ENCODE measurements at regions not wholly inside any gene's neighbourhood (a gene's known extent, or its start where the extent isn't known, plus 50 kb on each side); places are given as distances from the start of the nearest gene placed in this dataset.
A peak's percentile ranks its signal among the peaks of the same experiment; 100 is the strongest.

- H3K9me3 Mint-ChIP-seq: peaks cover 2% of the 10 kb centered on the region
- peaks cover 5 to 6% of the 10 kb centered on the region in 2 donors for H3K4me1 Mint-ChIP-seq (ENCODE audit: low read depth in 2 of 2)
- no peaks in the 10 kb centered on the region for H3K36me3 Mint-ChIP-seq
- peaks cover 9 to 12% of the 10 kb centered on the region in 2 donors for H3K27me3 Mint-ChIP-seq
- no peak overlapping the region for H3K27ac Mint-ChIP-seq
- H3K4me3 Mint-ChIP-seq: no peak overlapping the region
- ATAC-seq (no peak), DNase-seq (ENCODE audit: low spot score) (no peak)
Measured at GRCh38 chr18:22486667-22487066, 69.0 kb upstream of the CTAGE1 start.

DNA sequence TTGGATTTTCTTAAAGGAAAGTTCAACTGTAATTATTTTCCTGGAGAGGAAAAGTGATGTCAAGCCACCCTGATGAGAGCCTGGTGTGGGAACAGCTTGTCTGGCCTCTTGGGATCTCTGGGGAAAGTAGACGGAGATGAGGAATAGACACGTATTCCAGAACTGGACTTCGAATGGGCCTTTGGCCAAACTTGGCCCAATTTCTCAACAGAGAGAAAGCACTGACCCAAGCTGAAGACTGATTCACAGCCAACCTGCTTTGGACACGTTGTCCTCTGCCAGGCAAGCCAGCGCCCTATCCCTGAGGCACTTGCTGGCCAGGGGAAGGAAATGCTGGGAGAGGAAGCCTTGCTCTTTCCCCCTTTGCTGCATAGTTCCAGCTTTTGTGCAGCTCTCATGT, 70.8 kb upstream of the CTAGE1 start:
- no peak overlapping the region for H3K4me3 Mint-ChIP-seq
- DNase-seq (ENCODE audit: low spot score) (no peak), ATAC-seq (no peak)
- no peak overlapping the region for H3K27ac Mint-ChIP-seq
- H3K36me3 Mint-ChIP-seq: no peaks in the 10 kb centered on the region
- H3K4me1 Mint-ChIP-seq (ENCODE audit: low read depth in 2 of 2): peaks cover 5 to 6% of the 10 kb centered on the region in 2 donors
- H3K9me3 Mint-ChIP-seq: peaks cover 2% of the 10 kb centered on the region
- peaks cover 9 to 12% of the 10 kb centered on the region in 2 donors for H3K27me3 Mint-ChIP-seq

DNA sequence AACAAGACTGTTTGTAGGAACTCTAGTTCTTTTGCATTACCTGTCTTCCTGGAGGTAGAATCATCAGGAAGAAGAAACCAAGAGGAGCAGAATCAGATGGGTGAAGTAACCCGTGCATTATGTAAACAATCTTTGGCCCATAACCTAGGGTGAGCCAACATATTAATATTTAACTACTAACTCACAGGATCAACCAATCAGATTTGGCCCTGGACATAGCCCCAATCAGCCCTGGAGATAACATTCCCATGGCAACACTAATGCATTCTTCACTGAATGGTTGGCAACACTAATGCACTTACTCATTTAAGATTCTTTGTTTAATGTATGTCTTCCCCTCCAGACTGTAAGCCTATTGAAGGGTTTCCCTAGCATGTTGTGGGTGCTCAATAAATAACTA, 72.0 kb upstream of the CTAGE1 start:
- Mint-ChIP-seq H3K36me3 (no peaks in the 10 kb centered on the region), H3K9me3 (peaks cover 2% of the 10 kb centered on the region), H3K27ac (no peak overlapping the region), H3K4me1 (ENCODE audit: low read depth in 2 of 2) (peaks cover 5 to 6% of the 10 kb centered on the region in 2 donors), H3K27me3 (peaks cover 9 to 14% of the 10 kb centered on the region in 2 donors), H3K4me3 (no peak overlapping the region)
- ATAC-seq (no peak), DNase-seq (ENCODE audit: low spot score) (no peak)

DNA sequence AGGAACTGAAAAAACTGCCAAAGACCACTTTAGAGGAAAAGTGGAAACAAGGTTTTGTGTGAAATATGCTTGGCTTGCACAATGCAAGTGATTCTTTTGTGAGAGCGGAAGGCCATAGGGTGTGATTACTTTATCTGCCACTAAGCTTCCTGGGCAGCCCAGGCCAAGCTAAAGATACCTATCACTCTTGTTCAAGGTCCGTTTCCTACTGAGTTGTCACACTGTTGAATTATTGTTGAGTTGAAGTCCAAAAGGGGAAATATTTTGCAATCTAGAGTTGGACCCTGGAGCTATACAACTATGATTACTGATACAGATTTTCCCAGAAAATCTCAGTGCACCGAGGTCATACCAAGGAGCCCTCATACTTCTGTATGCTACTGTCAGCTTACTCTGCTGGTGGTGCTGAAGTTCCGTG, 72.7 kb upstream of the CTAGE1 start:
- Mint-ChIP-seq H3K9me3 (peaks cover 2% of the 10 kb centered on the region), H3K27ac (no peak overlapping the region), H3K4me3 (no peak overlapping the region), H3K27me3 (peaks cover 9 to 14% of the 10 kb centered on the region in 2 donors), H3K4me1 (ENCODE audit: low read depth in 2 of 2) (peaks cover 5 to 6% of the 10 kb centered on the region in 2 donors), H3K36me3 (no peaks in the 10 kb centered on the region)
- DNase-seq (ENCODE audit: low spot score) (no peak), ATAC-seq (no peak)

- ATAC-seq: no peak
- H3K27me3 Mint-ChIP-seq: peaks cover 19 to 23% of the 10 kb centered on the region in 2 donors
- no peak overlapping the region for H3K4me3 Mint-ChIP-seq
- H3K27ac Mint-ChIP-seq: no peak overlapping the region
- DNase-seq (ENCODE audit: low spot score): no peak
- peaks cover 13% of the 10 kb centered on the region for H3K36me3 Mint-ChIP-seq
- H3K4me1 Mint-ChIP-seq (ENCODE audit: low read depth in 2 of 2): peaks cover 5 to 6% of the 10 kb centered on the region in 2 donors
- H3K9me3 Mint-ChIP-seq: peaks cover 2% of the 10 kb centered on the region
Measured at GRCh38 chr18:22493255-22493654, 75.5 kb upstream of the CTAGE1 start.

DNA sequence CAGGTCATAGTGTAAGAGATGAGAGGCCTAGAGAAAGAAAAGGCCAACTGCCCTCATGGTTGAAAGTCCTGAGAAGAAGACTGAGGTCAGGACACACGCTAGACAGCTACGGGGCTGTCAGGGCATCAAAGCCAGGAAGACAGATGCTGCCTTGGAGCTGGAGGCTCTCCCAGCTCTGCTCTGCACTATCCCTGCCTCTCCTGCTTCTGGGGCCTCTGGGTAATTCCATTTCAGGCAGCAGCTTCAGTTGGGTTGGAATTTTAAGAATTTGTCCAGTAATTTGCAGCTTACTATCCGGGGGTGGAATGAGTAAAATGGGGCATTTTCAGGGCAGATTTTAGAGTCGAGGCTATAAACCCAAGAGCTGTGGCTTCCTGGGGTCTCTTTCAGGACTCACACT, 76.2 kb upstream of the CTAGE1 start:
- Mint-ChIP-seq H3K27me3 (peaks cover 16 to 20% of the 10 kb centered on the region in 2 donors), H3K4me3 (no peak overlapping the region), H3K36me3 (peaks cover 15% of the 10 kb centered on the region), H3K4me1 (ENCODE audit: low read depth in 2 of 2) (peaks cover 5 to 6% of the 10 kb centered on the region in 2 donors), H3K27ac (no peak overlapping the region), H3K9me3 (peaks cover 2% of the 10 kb centered on the region)
- no peak for DNase-seq (ENCODE audit: low spot score)
- ATAC-seq: no peak

DNA sequence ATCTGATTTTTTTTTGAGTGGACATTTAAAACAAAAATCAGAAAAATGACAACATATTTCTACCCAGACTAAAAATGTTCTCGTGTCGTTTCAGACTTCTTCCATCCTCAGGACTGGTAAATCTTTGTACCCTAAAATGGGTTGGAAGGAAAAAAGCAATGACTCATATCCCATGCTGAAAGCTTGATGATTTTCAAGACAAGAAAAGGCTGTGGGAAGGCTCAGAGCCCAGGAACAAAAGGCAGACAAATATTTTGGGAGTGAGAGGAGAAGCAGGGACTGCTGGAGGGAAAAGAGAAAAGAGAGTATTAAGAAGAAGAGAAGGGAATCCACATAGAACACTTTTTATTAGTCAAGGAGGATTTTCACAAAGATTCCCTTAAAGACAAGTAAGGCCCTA, 77.1 kb upstream of the CTAGE1 start:
- H3K27me3 Mint-ChIP-seq: peaks cover 15 to 20% of the 10 kb centered on the region in 2 donors

DNA sequence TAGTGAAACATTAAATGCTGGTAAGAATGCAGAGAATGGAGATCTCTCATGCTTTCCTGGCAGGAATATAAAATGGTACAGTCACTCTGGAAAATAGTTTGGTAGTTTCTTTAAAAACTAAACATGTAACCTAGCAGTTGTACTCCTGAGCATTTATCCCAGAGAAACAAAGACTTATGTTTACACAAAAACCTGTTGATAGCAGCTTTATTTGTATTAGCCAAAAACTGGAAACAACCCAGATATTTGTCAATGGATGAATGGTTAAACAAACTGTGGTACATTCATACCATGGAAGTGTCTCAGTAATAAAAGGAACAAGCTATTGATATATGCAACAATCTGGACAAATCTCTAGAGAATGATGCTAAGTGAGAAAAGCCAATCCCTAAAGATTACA, 81.7 kb upstream of the CTAGE1 start:
- H3K27ac Mint-ChIP-seq: no peak overlapping the region

More for the DNA sequence above, 77.1 kb upstream of the CTAGE1 start:
- H3K4me3 Mint-ChIP-seq: no peak overlapping the region
- DNase-seq (ENCODE audit: low spot score) (no peak), ATAC-seq (no peak)
- H3K27ac Mint-ChIP-seq: no peak overlapping the region
- peaks cover 17% of the 10 kb centered on the region for H3K36me3 Mint-ChIP-seq
- peaks cover 2% of the 10 kb centered on the region for H3K9me3 Mint-ChIP-seq
- H3K4me1 Mint-ChIP-seq (ENCODE audit: low read depth in 2 of 2): peaks cover 5 to 6% of the 10 kb centered on the region in 2 donors

DNA sequence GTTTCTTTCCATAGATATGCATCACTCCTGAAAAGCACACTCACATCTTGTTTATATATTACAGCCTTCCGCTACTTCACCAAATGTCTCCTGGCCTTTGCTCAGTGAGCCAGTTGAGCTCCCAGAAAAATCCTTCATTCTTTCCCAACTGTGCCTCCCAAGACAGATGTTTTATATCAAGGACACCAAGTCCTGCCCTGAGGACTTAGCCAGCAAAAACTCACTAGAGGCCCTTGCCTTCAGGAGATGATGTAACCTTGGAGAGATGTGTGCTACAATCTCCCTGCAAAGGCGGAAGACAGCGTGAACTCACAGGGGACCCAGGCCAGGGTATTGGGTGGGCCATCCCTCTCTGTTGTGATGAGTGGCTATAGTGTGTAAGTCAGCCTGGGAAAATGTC, 86.1 kb upstream of the CTAGE1 start:
- DNase-seq (ENCODE audit: low spot score) (no peak), ATAC-seq (peak; percentile 44 to 45)
- Mint-ChIP-seq H3K36me3 (peaks cover 3% of the 10 kb centered on the region), H3K27me3 (peaks cover 5 to 6% of the 10 kb centered on the region in 2 donors), H3K4me1 (ENCODE audit: low read depth in 2 of 2) (peaks cover 6 to 9% of the 10 kb centered on the region in 2 donors), H3K9me3 (no peaks in the 10 kb centered on the region), H3K4me3 (no peak overlapping the region), H3K27ac (no peak overlapping the region)

More for the DNA sequence above, 81.7 kb upstream of the CTAGE1 start:
- H3K4me3 Mint-ChIP-seq: no peak overlapping the region
- H3K4me1 Mint-ChIP-seq (ENCODE audit: low read depth in 2 of 2): peaks cover 0 to 1% of the 10 kb centered on the region in 2 donors
- ATAC-seq (no peak), DNase-seq (ENCODE audit: low spot score) (no peak)
- H3K27me3 Mint-ChIP-seq: peaks cover 11 to 20% of the 10 kb centered on the region in 2 donors
- no peaks in the 10 kb centered on the region for H3K9me3 Mint-ChIP-seq
- peaks cover 17% of the 10 kb centered on the region for H3K36me3 Mint-ChIP-seq

GRCh38 chr18:22504251-22505030, 86.7 kb upstream of the CTAGE1 start:
- no peak for DNase-seq (ENCODE audit: low spot score)

DNA sequence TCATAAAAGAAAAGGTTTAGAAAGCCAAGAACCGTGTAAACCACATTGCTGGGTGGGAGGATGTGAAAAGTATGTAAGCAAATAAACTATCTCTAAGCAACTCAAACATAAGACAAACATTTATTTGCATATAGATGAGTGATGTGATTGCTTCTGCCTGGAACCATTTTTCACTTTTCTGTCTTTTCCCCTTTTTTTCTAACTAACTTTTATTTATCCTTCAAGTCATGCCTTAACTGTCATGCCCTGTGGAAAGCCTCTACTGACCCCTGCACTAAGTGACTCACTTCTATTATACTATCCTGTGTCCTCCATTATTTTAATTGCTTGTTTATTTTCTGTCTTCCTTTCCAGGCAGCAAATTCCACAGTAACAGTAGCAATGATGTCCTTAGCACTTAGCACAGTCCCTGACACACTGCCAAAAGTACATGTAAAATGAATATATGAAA, 87.5 kb upstream of the CTAGE1 start:
- Mint-ChIP-seq H3K4me1 (ENCODE audit: low read depth in 2 of 2) (peaks cover 6 to 9% of the 10 kb centered on the region in 2 donors), H3K27me3 (peaks cover 0 to 10% of the 10 kb centered on the region in 2 donors), H3K9me3 (peaks cover 2% of the 10 kb centered on the region), H3K27ac (no peak overlapping the region), H3K4me3 (no peak overlapping the region), H3K36me3 (no peaks in the 10 kb centered on the region)
- ATAC-seq (no peak), DNase-seq (ENCODE audit: low spot score) (no peak)

More at GRCh38 chr18:22504251-22505030, 86.7 kb upstream of the CTAGE1 start:
- Mint-ChIP-seq H3K4me1 (ENCODE audit: low read depth in 2 of 2) (peaks cover 6 to 9% of the 10 kb centered on the region in 2 donors), H3K9me3 (no peaks in the 10 kb centered on the region), H3K4me3 (no peak overlapping the region), H3K27me3 (peaks cover 0 to 5% of the 10 kb centered on the region in 2 donors), H3K36me3 (no peaks in the 10 kb centered on the region), H3K27ac (no peak overlapping the region)
- ATAC-seq: peak; percentile 9 to 60

DNA sequence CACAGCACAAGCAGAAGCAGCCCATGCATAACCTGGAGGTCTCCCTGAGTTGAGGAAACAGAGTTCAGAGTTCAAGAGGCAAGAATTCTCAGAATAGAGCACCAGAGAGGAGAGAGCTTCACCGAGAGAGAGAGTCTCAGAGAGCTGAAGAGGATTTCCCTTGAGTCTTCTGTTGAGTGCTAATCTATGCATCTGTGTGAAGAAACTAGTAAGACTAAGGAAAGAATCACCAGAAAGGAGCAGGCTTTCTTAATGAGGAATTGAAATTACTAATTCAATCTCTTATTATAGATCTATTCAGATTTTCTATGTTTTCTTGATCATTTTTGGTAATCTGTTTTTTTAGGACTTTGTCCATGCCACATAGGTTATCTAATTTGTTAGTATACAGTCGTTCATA, 89.3 kb upstream of the CTAGE1 start:
- peaks cover 2% of the 10 kb centered on the region for H3K9me3 Mint-ChIP-seq
- H3K27ac Mint-ChIP-seq: no peak overlapping the region
- peaks cover 0 to 10% of the 10 kb centered on the region in 2 donors for H3K27me3 Mint-ChIP-seq
- H3K4me3 Mint-ChIP-seq: no peak overlapping the region
- ATAC-seq (no peak), DNase-seq (ENCODE audit: low spot score) (no peak)
- H3K36me3 Mint-ChIP-seq: no peaks in the 10 kb centered on the region
- H3K4me1 Mint-ChIP-seq (ENCODE audit: low read depth in 2 of 2): peaks cover 6 to 9% of the 10 kb centered on the region in 2 donors

DNA sequence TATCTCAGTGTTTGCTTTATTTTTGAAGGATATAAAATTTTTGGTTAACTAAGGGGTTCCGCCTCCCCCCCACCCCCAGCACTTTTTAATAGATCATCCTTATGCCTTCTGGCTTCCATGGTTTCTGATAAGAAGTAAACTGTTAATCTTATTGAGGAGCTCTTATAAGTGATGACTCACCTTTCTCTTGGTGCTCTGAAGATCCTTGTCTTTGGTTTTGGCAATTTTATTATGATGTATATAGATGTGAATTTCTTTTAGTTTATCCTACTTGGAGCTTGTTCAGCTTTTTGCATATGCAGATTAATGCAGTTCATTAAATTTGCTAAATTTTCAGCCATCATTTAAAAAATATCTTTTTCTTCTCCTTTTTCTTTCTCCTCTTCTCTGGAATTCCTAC, 91.7 kb upstream of the CTAGE1 start:
- Mint-ChIP-seq H3K9me3 (peaks cover 2% of the 10 kb centered on the region), H3K36me3 (no peaks in the 10 kb centered on the region), H3K27ac (no peak overlapping the region), H3K4me1 (ENCODE audit: low read depth in 2 of 2) (peaks cover 4 to 9% of the 10 kb centered on the region in 2 donors), H3K4me3 (no peak overlapping the region), H3K27me3 (peaks cover 0 to 12% of the 10 kb centered on the region in 2 donors)
- DNase-seq (ENCODE audit: low spot score) (no peak), ATAC-seq (no peak)

- Mint-ChIP-seq H3K9me3 (peaks cover 2% of the 10 kb centered on the region), H3K4me3 (no peak overlapping the region), H3K36me3 (no peaks in the 10 kb centered on the region), H3K27ac (no peak overlapping the region), H3K27me3 (peaks cover 0 to 12% of the 10 kb centered on the region in 2 donors), H3K4me1 (ENCODE audit: low read depth in 2 of 2) (no peaks in the 10 kb centered on the region)
- ATAC-seq: no peak
- no peak for DNase-seq (ENCODE audit: low spot score)
Measured at GRCh38 chr18:22510697-22511096, 93.0 kb upstream of the CTAGE1 start.
